GM23338 (cell line): ENCODE measurements at regions not wholly inside any gene's neighbourhood (a gene's known extent, or its start where the extent isn't known, plus 50 kb on each side); places are given as distances from the start of the nearest gene placed in this dataset.

ENCODE experiments used
- ATAC-seq: fragments of 200-7000 bp; cut with Tn5 transposase; 3 replicates; pipeline ENCODE4 v1.9.1; 2020
- DNase-seq: peaks from one replicate; pipeline ENCODE4 v3.0.0-alpha.2; 2015; ENCODE audit warnings: low spot score
- H2AFZ ChIP-seq: fragments of 200-600 bp; sonication (generic); 2 replicates; pipeline ENCODE4 v1.8.0; 2016; ENCODE audit warnings: antibody characterized with exemption, mild to moderate bottlenecking, moderate library complexity
- H3F3A ChIP-seq: fragments of 200-600 bp; sonication (generic); replicated peaks from 2 replicates; pipeline ENCODE4 v1.8.0; 2017; ENCODE audit warnings: antibody characterized with exemption, mixed run types, low read depth
- H3K27ac ChIP-seq: fragments of 200-600 bp; sonication (generic); 2 replicates; pipeline ENCODE4 v1.6.1; 2016; ENCODE audit warnings: low read depth
- H3K27me3 ChIP-seq: fragments of 200-600 bp; sonication (generic); 2 replicates; pipeline ENCODE4 v1.8.0; 2016; ENCODE audit warnings: mild to moderate bottlenecking, mixed run types, moderate library complexity; ENCODE audit not compliant: insufficient read depth
- H3K36me3 ChIP-seq: fragments of 200-600 bp; sonication (generic); 2 replicates; pipeline ENCODE4 v1.8.0; 2016; ENCODE audit warnings: mild to moderate bottlenecking; ENCODE audit not compliant: insufficient read depth
- H3K4me1 ChIP-seq: fragments of 200-600 bp; sonication (generic); 2 replicates; pipeline ENCODE4 v1.8.0; 2016; ENCODE audit warnings: mild to moderate bottlenecking, moderate library complexity; ENCODE audit not compliant: insufficient read depth
- H3K4me2 ChIP-seq: fragments of 200-600 bp; sonication (generic); 2 replicates; pipeline ENCODE4 v1.7.1; 2017; ENCODE audit warnings: mixed run types
- H3K4me3 ChIP-seq: fragments of 200-600 bp; sonication (generic); 2 replicates; pipeline ENCODE4 v1.6.1; 2016; ENCODE audit warnings: mixed run types
- H3K79me2 ChIP-seq: fragments of 200-600 bp; sonication (generic); replicated peaks from 2 replicates; pipeline ENCODE4 v1.8.0; 2017; ENCODE audit warnings: mild to moderate bottlenecking; ENCODE audit not compliant: insufficient read depth
- H3K9me2 ChIP-seq: fragments of 200-600 bp; sonication (generic); 2 replicates; pipeline ENCODE4 v1.8.0; 2017; ENCODE audit not compliant: insufficient read depth
- H4K20me1 ChIP-seq: fragments of 200-600 bp; sonication (generic); replicated peaks from 2 replicates; pipeline ENCODE4 v1.8.0; 2017; ENCODE audit warnings: mild to moderate bottlenecking; ENCODE audit not compliant: insufficient read depth
- H3K27ac Mint-ChIP-seq: 2 replicates; pipeline ENCODE4 v1.8.0; 2020; ENCODE audit warnings: inconsistent platforms, mild to moderate bottlenecking, moderate library complexity, mixed read lengths
- H3K27me3 Mint-ChIP-seq: 3 replicates; pipeline ENCODE4 v1.8.0; 2022; ENCODE audit warnings: low read depth, mild to moderate bottlenecking, moderate library complexity, mixed read lengths, inconsistent platforms; ENCODE audit not compliant: insufficient read depth, poor library complexity
- H3K36me3 Mint-ChIP-seq: 3 replicates; pipeline ENCODE4 v1.8.0; 2021; ENCODE audit warnings: low read depth, mild to moderate bottlenecking, inconsistent platforms, moderate library complexity, mixed read lengths
- H3K4me1 Mint-ChIP-seq: 3 replicates; pipeline ENCODE4 v1.8.0; 2020; ENCODE audit warnings: mild to moderate bottlenecking, inconsistent platforms, mixed read lengths
- H3K4me3 Mint-ChIP-seq: 3 replicates; pipeline ENCODE4 v1.8.0; 2021; ENCODE audit warnings: moderate library complexity, mild to moderate bottlenecking, inconsistent platforms, mixed read lengths
- H3K9me3 Mint-ChIP-seq: 3 replicates; pipeline ENCODE4 v1.8.0; 2020; ENCODE audit warnings: moderate library complexity, mild to moderate bottlenecking, inconsistent platforms, mixed read lengths
- CREB1 ChIP-seq: fragments of 250-450 bp; sonication (Bioruptor Pico); IDR thresholded peaks from 2 replicates; pipeline ENCODE4 v1.5.0; 2020; ENCODE audit warnings: low read depth, mild to moderate bottlenecking, moderate library complexity
- CTCF ChIP-seq, 2 experiments: fragments of 200-600 bp in 1 of 2; sonication (generic) in 1 of 2; conservative IDR thresholded peaks; 2 replicates each; pipeline versions ENCODE4 v1.5.1 to v1.6.1; 2016 to 2017; ENCODE audit warnings: antibody characterized with exemption in 2 of 2, low read depth in 2 of 2, mild to moderate bottlenecking in 2 of 2, moderate library complexity in 1 of 2
- ETS1 ChIP-seq: IDR thresholded peaks from 2 replicates; pipeline ENCODE4 v1.6.1; 2016; ENCODE audit warnings: antibody characterized with exemption
- EZH2 ChIP-seq: fragments of 200-600 bp; sonication (generic); IDR thresholded peaks from one replicate; pipeline ENCODE4 v1.8.0; 2017; ENCODE audit warnings: antibody characterized with exemption, mild to moderate bottlenecking, low read depth; ENCODE audit not compliant: unreplicated experiment
- EZH2phosphoT487 ChIP-seq: fragments of 200-600 bp; sonication (generic); IDR thresholded peaks from one replicate; pipeline ENCODE4 v1.8.1; 2018; ENCODE audit warnings: antibody characterized with exemption; ENCODE audit not compliant: unreplicated experiment
- JUNB ChIP-seq: IDR thresholded peaks from one replicate; pipeline ENCODE4 v1.6.1; 2016; ENCODE audit warnings: antibody characterized with exemption; ENCODE audit not compliant: unreplicated experiment
- NANOG ChIP-seq: IDR thresholded peaks from 2 replicates; pipeline ENCODE4 v1.6.1; 2016; ENCODE audit warnings: antibody characterized with exemption, borderline replicate concordance
- POLR2AphosphoS5 ChIP-seq: IDR thresholded peaks from 2 replicates; pipeline ENCODE4 v1.6.1; 2016; ENCODE audit warnings: antibody characterized with exemption, low read depth
- REST ChIP-seq: IDR thresholded peaks from one replicate; pipeline ENCODE4 v1.6.1; 2018; ENCODE audit warnings: antibody characterized with exemption; ENCODE audit not compliant: unreplicated experiment
- STAT1 ChIP-seq: IDR thresholded peaks from one replicate; pipeline ENCODE4 v1.6.1; 2016; ENCODE audit warnings: antibody characterized with exemption; ENCODE audit not compliant: unreplicated experiment
- ZNF114 ChIP-seq: fragments of 250-450 bp; sonication (Bioruptor Pico); IDR thresholded peaks from 2 replicates; pipeline ENCODE4 v1.5.0; 2020; ENCODE audit warnings: mild to moderate bottlenecking, moderate library complexity
- ZNF331 ChIP-seq: fragments of 250-450 bp; sonication (Bioruptor Pico); IDR thresholded peaks from 2 replicates; pipeline ENCODE4 v1.5.0; 2020; ENCODE audit warnings: low read depth, mild to moderate bottlenecking, moderate library complexity
- ZNF462 ChIP-seq: fragments of 250-450 bp; sonication (Bioruptor Pico); IDR thresholded peaks from 2 replicates; pipeline ENCODE4 v1.5.0; 2020; ENCODE audit warnings: mild to moderate bottlenecking, moderate library complexity

- H3K27ac Mint-ChIP-seq, result no peak overlapping the region
- peaks cover 3% of the 10 kb centered on the region; the same call in 1 of the 3 replicates for H3K4me1 Mint-ChIP-seq
- Histone ChIP-seq H3K79me2 (no peaks in the 10 kb centered on the region), H3K4me1 (no peaks in the 10 kb centered on the region), H3K4me2 (no peak overlapping the region), H3F3A (no peaks in the 10 kb centered on the region), H3K27me3 (no peaks in the 10 kb centered on the region), H2AFZ (no peak overlapping the region), H3K27ac (no peak overlapping the region), H3K9me2 (no peaks in the 10 kb centered on the region; the same call in 1 of the 2 replicates), H3K36me3 (no peaks in the 10 kb centered on the region), H3K4me3 (no peak overlapping the region), H4K20me1 (no peaks in the 10 kb centered on the region)
- no peak for ATAC-seq
- H3K4me3 Mint-ChIP-seq, result no peak overlapping the region
- DNase-seq, result no peak
- TF ChIP-seq JUNB (no peak), ZNF331 (CRISPR knock-in tag) (no peak), ETS1 (no peak), NANOG (no peak), EZH2phosphoT487 (no peak), POLR2AphosphoS5 (no peak), ZNF462 (CRISPR knock-in tag) (no peak), EZH2 (no peak), ZNF114 (CRISPR knock-in tag) (no peak), REST (no peak), STAT1 (no peak), CTCF (conservative IDR thresholded peaks at IDR 0.05; ENCODE audit: low read depth in 2 of 2) (no peak), CREB1 (CRISPR knock-in tag) (no peak)
- no peaks in the 10 kb centered on the region; the same call in 2 of the 3 replicates for H3K36me3 Mint-ChIP-seq
- H3K9me3 Mint-ChIP-seq, result no peaks in the 10 kb centered on the region; the same call in 2 of the 3 replicates
- no peaks in the 10 kb centered on the region for H3K27me3 Mint-ChIP-seq
These were observed 178.0 kb upstream of the ANKRD50 start for GRCh38 chr4:124890522-124890921.
